ENCODE measurements at regions not wholly inside any gene's neighbourhood (a gene's known extent, or its start where the extent isn't known, plus 50 kb on each side); places are given as distances from the start of the nearest gene placed in this dataset.

DNA sequence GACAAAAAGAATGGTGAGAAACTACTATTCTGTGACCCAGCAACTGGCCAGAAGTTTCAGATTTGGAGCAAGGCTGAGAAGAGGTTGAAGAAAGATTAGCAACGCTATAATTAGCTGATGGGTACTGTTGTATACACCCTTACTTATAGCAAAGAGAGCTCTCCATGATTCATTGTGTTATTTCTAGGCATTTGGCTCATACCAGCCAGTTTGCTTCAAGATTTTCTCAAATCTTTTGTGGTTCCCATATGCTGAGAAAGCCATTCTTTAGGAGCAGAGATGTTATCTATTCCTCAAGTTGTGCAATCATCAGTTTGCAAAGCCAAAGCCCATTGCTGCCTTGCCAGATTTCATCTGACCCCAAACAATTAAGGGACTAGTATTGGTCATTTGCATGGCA is 179.4 kb downstream of the ETS1 start:
- no peaks in the 10 kb centered on the region for H3K27me3 ChIP-seq (ENCODE audit: control insufficient read depth in 3 of 3, insufficient read depth in 3 of 3, low read length in 3 of 3)
- H3K27ac ChIP-seq (ENCODE audit: low read depth, low read length), result no peak overlapping the region
- H3K4me1 ChIP-seq (ENCODE audit: control insufficient read depth in 3 of 3, insufficient read depth in 3 of 3, low read length in 3 of 3), result peaks cover 12 to 30% (median 27%) of the 10 kb centered on the region in 3 donors
- H3K9ac ChIP-seq (ENCODE audit: low read depth in 1 of 3, low read length in 3 of 3), result no peak overlapping the region
- H3K9me3 ChIP-seq (ENCODE audit: control insufficient read depth in 3 of 3, low read length in 3 of 3), result no peaks in the 10 kb centered on the region
- no peaks in the 10 kb centered on the region for H3K36me3 ChIP-seq (ENCODE audit: control insufficient read depth in 3 of 3, insufficient read depth in 3 of 3, low read length in 3 of 3)
- H3K4me3 ChIP-seq (ENCODE audit: low read length in 3 of 3), result no peak overlapping the region

DNA sequence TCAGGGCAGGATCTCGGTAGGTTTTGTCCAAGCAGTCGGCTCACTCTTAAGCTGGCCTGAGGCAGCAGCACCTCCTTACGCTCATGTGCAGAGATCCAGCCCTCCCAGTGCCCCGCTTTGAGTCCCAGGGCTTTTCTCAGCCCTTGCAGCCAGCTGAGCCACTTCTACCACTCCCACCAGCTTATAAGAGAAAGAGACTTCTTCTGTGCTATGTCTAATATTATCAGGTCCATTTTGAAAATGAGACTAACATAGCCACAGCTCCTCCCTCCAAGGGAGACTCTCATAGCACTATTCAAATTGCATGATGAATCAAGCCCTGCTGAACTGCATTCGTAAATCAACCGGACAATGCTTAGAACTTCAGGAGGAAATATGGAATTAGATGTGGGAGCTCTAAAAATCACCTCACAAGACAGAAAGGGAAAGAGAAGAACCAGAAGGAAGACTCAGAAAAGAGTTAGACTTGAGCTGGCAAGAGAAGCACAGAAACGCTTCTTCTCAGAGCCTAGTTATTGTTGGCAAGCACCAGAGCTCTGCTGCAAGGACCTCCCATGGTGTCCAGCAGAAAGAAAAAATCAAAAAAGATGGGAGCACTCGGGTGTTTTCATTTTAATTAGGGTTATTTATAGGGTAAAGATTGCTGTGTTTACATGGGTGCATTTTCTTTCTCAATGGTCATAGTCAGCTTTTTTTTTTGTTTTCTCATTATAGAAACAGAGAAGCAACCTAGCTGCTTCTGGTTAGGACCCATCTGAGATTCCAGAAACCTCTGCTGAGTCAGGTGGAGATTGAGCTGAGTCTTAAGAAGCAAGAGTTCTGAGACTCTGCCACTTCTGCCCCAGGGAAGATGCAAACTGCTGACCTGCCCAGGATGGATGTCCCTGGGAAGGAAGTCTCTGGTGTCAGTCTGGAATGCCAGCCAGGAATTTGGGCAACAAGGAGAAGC is 181.4 kb downstream of the ETS1 start:
- peaks cover 14 to 34% (median 27%) of the 10 kb centered on the region in 3 donors for H3K4me1 ChIP-seq (ENCODE audit: control insufficient read depth in 3 of 3, insufficient read depth in 3 of 3, low read length in 3 of 3)
- H3K9me3 ChIP-seq (ENCODE audit: control insufficient read depth in 3 of 3, low read length in 3 of 3), result no peaks in the 10 kb centered on the region
- no peak overlapping the region for H3K9ac ChIP-seq (ENCODE audit: low read depth in 1 of 3, low read length in 3 of 3)
- H3K4me3 ChIP-seq (ENCODE audit: low read length in 3 of 3), result no peak overlapping the region
- no peaks in the 10 kb centered on the region for H3K27me3 ChIP-seq (ENCODE audit: control insufficient read depth in 3 of 3, insufficient read depth in 3 of 3, low read length in 3 of 3)
- H3K36me3 ChIP-seq (ENCODE audit: control insufficient read depth in 3 of 3, insufficient read depth in 3 of 3, low read length in 3 of 3), result no peaks in the 10 kb centered on the region
- no peak overlapping the region for H3K27ac ChIP-seq (ENCODE audit: low read depth, low read length)

DNA sequence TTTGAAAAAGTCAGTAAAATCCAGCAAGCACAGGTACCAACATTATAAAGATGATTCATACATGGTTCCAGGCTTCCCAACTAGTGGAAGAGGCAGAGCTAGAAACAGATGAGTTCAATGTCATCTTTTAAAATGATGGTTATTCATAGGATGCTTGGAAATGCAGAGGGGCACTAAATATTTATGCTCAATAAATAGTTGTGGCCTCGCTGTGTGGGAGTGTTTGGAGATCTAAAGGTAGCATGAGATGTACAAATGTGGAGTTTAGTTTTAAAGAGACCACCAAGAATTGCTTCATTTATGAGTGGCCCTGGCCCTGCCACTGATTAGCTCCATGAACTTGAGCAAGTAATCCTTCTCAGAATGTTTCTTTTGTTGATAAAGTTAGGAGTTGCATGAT is 182.2 kb downstream of the ETS1 start:
- Histone ChIP-seq H3K9me3 (ENCODE audit: control insufficient read depth in 3 of 3, low read length in 3 of 3) (no peaks in the 10 kb centered on the region), H3K27me3 (ENCODE audit: control insufficient read depth in 3 of 3, insufficient read depth in 3 of 3, low read length in 3 of 3) (no peaks in the 10 kb centered on the region), H3K9ac (ENCODE audit: low read depth in 1 of 3, low read length in 3 of 3) (no peak overlapping the region), H3K4me1 (ENCODE audit: control insufficient read depth in 3 of 3, insufficient read depth in 3 of 3, low read length in 3 of 3) (peaks cover 13 to 37% (median 25%) of the 10 kb centered on the region in 3 donors), H3K4me3 (ENCODE audit: low read length in 3 of 3) (no peak overlapping the region), H3K36me3 (ENCODE audit: control insufficient read depth in 3 of 3, insufficient read depth in 3 of 3, low read length in 3 of 3) (no peaks in the 10 kb centered on the region), H3K27ac (ENCODE audit: low read depth, low read length) (no peak overlapping the region)

DNA sequence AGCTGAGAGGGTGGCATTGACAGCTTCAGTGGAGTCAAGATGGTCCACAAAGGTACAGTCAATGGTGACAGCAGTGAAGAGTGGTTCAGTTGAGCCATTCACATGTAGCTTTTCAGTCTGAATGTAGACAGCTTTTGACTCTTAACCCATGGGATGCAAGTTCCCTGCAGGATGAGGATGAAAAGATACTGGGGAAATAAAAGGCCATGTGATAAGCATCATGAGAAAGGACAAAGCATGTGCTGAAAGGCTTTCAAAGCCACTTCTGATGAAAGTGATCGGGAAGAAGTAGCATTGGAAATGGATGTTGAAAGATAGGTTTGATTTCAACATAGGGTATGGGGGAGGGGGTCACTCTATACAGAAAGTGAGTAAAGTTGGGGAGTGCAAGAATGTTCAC is 182.9 kb downstream of the ETS1 start:
- Histone ChIP-seq H3K9ac (ENCODE audit: low read depth in 1 of 3, low read length in 3 of 3) (no peak overlapping the region), H3K36me3 (ENCODE audit: control insufficient read depth in 3 of 3, insufficient read depth in 3 of 3, low read length in 3 of 3) (no peaks in the 10 kb centered on the region), H3K4me1 (ENCODE audit: control insufficient read depth in 3 of 3, insufficient read depth in 3 of 3, low read length in 3 of 3) (peaks cover 12 to 38% (median 23%) of the 10 kb centered on the region in 3 donors), H3K9me3 (ENCODE audit: control insufficient read depth in 3 of 3, low read length in 3 of 3) (no peaks in the 10 kb centered on the region), H3K27me3 (ENCODE audit: control insufficient read depth in 3 of 3, insufficient read depth in 3 of 3, low read length in 3 of 3) (no peaks in the 10 kb centered on the region), H3K4me3 (ENCODE audit: low read length in 3 of 3) (no peak overlapping the region), H3K27ac (ENCODE audit: low read depth, low read length) (no peak overlapping the region)

DNA sequence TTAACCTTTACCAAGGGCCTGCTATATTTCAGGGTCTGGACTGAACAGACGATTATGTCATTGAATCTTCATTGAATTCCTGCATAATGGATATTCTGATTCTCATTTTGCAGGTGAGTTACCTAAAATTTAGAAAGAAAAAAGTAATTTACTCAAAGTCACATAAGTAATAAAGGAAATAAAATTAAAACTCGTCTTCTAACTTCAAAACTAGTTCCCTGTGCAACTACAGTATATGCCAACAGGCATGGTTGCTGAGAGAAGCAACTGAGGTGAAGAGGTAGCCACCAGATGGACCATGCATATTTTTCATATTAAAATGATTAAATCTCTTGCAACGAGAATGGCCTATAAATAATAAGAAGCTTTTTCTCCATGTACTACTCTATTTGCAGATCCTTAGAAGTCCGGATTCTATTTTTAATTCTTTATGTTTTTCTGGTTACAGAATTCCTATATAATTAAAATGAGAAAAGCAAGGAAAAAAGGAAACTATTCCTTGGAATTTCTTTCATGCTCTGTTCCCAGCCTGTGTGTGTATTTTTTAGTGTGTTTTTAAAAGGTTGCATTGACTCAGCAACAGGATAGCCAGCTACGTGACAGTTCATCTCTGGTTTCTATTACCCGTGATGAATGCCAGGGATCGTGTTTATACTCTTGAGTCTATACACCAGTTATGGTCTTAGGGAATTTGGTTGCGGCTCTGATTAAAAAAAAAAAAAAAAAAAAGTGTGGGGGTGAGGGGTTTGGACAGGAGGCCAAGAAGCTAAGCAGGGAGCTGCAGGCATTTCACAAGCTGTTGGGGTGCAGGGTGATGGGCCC is 186.8 kb downstream of the ETS1 start:
- H3K9me3 ChIP-seq (ENCODE audit: control insufficient read depth in 3 of 3, low read length in 3 of 3), result no peaks in the 10 kb centered on the region
- no peak overlapping the region for H3K27ac ChIP-seq (ENCODE audit: low read depth, low read length)
- no peaks in the 10 kb centered on the region for H3K27me3 ChIP-seq (ENCODE audit: control insufficient read depth in 3 of 3, insufficient read depth in 3 of 3, low read length in 3 of 3)
- H3K36me3 ChIP-seq (ENCODE audit: control insufficient read depth in 3 of 3, insufficient read depth in 3 of 3, low read length in 3 of 3), result no peaks in the 10 kb centered on the region
- no peak overlapping the region for H3K4me3 ChIP-seq (ENCODE audit: low read length in 3 of 3)
- H3K9ac ChIP-seq (ENCODE audit: low read depth in 1 of 3, low read length in 3 of 3), result no peak overlapping the region
- H3K4me1 ChIP-seq (ENCODE audit: control insufficient read depth in 3 of 3, insufficient read depth in 3 of 3, low read length in 3 of 3), result peaks cover 8 to 22% (median 8%) of the 10 kb centered on the region in 3 donors

DNA sequence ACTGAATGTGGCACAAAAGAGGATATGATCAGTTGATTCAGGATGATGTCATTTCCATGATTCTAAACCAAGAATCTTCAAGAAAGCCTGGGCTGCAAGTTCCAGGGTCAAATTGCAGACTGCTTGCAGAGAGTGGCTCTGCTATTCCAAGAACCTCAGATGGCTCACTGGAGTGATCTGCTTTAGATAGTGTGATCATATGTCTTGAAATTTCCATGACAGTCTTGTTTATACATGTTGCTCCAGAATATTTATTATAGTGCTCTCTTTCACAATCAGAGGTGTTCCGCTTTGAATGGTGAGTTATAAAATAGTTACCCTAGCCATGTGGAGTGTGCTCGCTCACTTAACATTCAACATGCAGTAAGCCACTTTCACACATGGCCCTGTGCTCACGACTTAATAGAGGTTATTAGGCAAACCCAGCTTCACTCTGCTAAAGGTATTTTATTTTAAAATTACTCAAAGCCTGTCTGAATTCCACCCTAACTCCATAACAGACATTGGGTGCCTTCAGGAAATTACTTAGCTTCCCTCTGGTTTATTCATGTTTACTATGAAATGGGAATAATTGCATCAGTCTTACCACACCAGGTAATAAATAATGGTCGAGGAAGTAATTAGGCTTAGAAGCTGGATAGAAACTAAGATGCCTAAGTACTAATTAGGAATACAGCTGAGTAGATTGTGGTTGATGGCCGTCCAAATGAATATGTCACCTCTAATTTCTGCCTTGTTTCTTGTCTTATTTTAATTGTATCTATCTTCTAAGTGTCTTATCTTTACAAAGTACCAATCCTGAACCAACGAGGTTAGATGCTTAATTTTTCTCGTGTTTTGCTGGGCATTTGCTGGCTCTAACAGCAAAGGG is 187.9 kb downstream of the ETS1 start:
- Histone ChIP-seq H3K27me3 (ENCODE audit: control insufficient read depth in 3 of 3, insufficient read depth in 3 of 3, low read length in 3 of 3) (no peaks in the 10 kb centered on the region), H3K27ac (ENCODE audit: low read depth, low read length) (peak overlapping the region; percentile 61), H3K4me3 (ENCODE audit: low read length in 3 of 3) (no peak overlapping the region), H3K9ac (ENCODE audit: low read depth in 1 of 3, low read length in 3 of 3) (peak overlapping the region in 1 of 3 donors; percentile 3), H3K36me3 (ENCODE audit: control insufficient read depth in 3 of 3, insufficient read depth in 3 of 3, low read length in 3 of 3) (no peaks in the 10 kb centered on the region), H3K9me3 (ENCODE audit: control insufficient read depth in 3 of 3, low read length in 3 of 3) (no peaks in the 10 kb centered on the region), H3K4me1 (ENCODE audit: control insufficient read depth in 3 of 3, insufficient read depth in 3 of 3, low read length in 3 of 3) (peaks cover 8 to 19% (median 8%) of the 10 kb centered on the region in 3 donors)

DNA sequence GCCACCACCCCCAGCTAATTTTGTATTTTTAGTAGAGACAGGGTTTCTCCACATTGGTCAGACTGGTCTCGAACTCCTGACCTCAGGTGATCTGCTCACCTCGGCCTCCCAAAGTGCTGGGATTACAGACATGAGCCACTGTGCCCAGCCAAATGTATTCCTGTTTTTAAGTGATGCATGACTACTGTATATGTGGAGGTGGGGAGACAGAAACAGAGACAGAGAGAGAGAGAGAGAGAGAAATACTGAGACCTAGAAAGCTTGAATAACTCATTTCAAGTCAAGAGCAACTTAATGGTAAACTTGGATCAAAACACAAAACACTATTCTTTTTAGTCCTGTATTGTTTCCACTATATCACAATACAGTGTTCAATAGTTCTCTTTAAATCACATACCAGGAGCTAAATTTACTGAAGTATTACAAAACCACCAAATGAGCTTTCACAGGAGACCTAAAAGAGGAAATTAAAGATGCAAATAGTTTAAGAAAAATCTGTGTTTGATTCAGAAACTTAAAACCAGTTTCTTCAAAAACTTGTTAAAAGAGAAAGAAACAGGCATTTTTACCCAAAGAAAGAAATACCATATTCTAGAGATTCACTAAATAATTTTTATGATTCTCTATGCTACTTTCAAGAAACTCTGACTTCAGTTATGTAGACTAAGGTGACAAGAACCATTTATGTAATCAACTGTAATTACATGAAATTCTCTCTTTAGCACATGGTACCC is 188.7 kb downstream of the ETS1 start:
- H3K4me3 ChIP-seq (ENCODE audit: low read length in 3 of 3), result no peak overlapping the region
- H3K27ac ChIP-seq (ENCODE audit: low read depth, low read length), result peak overlapping the region; percentile 61

DNA sequence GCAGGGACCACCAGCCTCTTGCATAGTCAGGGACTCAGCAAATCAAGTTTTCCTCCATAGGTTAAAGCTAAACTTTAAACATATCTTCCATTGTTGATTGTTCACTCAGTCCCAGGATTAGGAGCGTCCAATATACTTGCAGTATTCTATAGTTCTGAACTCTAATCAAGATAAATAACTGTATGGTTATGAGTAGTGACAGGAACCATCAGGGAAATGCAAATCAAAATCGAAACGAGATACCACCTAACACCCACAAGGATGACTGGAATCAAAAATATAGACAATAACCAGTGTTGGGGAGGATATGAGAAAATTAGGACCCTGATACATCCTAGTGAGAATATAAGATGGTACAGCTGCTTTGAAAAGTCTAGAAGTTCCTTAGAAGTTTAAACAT is 190.0 kb downstream of the ETS1 start:
- H3K9ac ChIP-seq (ENCODE audit: low read depth in 1 of 3, low read length in 3 of 3), result no peak overlapping the region
- H3K4me3 ChIP-seq (ENCODE audit: low read length in 3 of 3), result no peak overlapping the region
- peaks cover 8 to 19% (median 8%) of the 10 kb centered on the region in 3 donors for H3K4me1 ChIP-seq (ENCODE audit: control insufficient read depth in 3 of 3, insufficient read depth in 3 of 3, low read length in 3 of 3)
- no peaks in the 10 kb centered on the region for H3K9me3 ChIP-seq (ENCODE audit: control insufficient read depth in 3 of 3, low read length in 3 of 3)
- no peaks in the 10 kb centered on the region for H3K27me3 ChIP-seq (ENCODE audit: control insufficient read depth in 3 of 3, insufficient read depth in 3 of 3, low read length in 3 of 3)
- H3K36me3 ChIP-seq (ENCODE audit: control insufficient read depth in 3 of 3, insufficient read depth in 3 of 3, low read length in 3 of 3), result no peaks in the 10 kb centered on the region
- H3K27ac ChIP-seq (ENCODE audit: low read depth, low read length), result no peak overlapping the region

More for the DNA sequence above, 188.7 kb downstream of the ETS1 start:
- peaks cover 8 to 19% (median 8%) of the 10 kb centered on the region in 3 donors for H3K4me1 ChIP-seq (ENCODE audit: control insufficient read depth in 3 of 3, insufficient read depth in 3 of 3, low read length in 3 of 3)
- no peaks in the 10 kb centered on the region for H3K36me3 ChIP-seq (ENCODE audit: control insufficient read depth in 3 of 3, insufficient read depth in 3 of 3, low read length in 3 of 3)
- H3K9me3 ChIP-seq (ENCODE audit: control insufficient read depth in 3 of 3, low read length in 3 of 3), result no peaks in the 10 kb centered on the region
- no peaks in the 10 kb centered on the region for H3K27me3 ChIP-seq (ENCODE audit: control insufficient read depth in 3 of 3, insufficient read depth in 3 of 3, low read length in 3 of 3)
- H3K9ac ChIP-seq (ENCODE audit: low read depth in 1 of 3, low read length in 3 of 3), result peak overlapping the region in 1 of 3 donors; percentile 3
